HCT116 (cell line): ENCODE measurements at regions not wholly inside any gene's neighbourhood (a gene's known extent, or its start where the extent isn't known, plus 50 kb on each side); places are given as distances from the start of the nearest gene placed in this dataset.

Source experiments
- ATAC-seq: fragments of 200-7000 bp; cut with Tn5 transposase; 2 replicates; pipeline ENCODE4 v1.9.1; 2020; ENCODE audit warnings: mild to moderate bottlenecking, moderate library complexity
- BruUV-seq: library from RNA; stranded (reverse); fragments of 400-500 nt; replicated peaks from 2 replicates; lab custom pipeline; 2021; lab: Mats Ljungman, UMichigan
- CTCF ChIA-PET: fragments of 300-600 bp; sonication (Branson Sonifier 250); formaldehyde crosslinking; loops from one replicate; lab custom pipeline; 2021; ENCODE audit warnings: antibody characterized with exemption; lab: Charles Lee
- POLR2A ChIA-PET: fragments of 300-600, 350-600 bp; sonication (Branson Sonifier 250); formaldehyde crosslinking; loops from one replicate; lab custom pipeline; 2021; ENCODE audit warnings: antibody characterized with exemption; lab: Charles Lee
- RAD21 ChIA-PET, 2 experiments: fragments of 300-600 bp; sonication (Branson Sonifier 250); formaldehyde crosslinking; loops; one replicate each; lab custom pipeline; 2023; ENCODE audit warnings: low total read pairs in 2 of 2; ENCODE audit not compliant: uncharacterized antibody in 2 of 2, unreplicated experiment in 2 of 2, low non-redundant PET in 1 of 2; lab: Charles Lee
- DNase-seq: peaks from one replicate; pipeline ENCODE4 v3.0.0-alpha.2; 2010; ENCODE audit warnings: low read depth, low spot score
- H2AFZ ChIP-seq: fragments of 200-600 bp; shearing (Covaris generic), sonication (generic); 2 replicates; pipeline ENCODE4 v1.6.1; 2017; ENCODE audit warnings: low read depth, mixed run types, mixed read lengths, antibody characterized with exemption, low read length; ENCODE audit not compliant: poor library complexity, severe bottlenecking
- H3K27ac ChIP-seq: 2 replicates; pipeline ENCODE4 v1.5.1; 2012; ENCODE audit warnings: low read depth, low read length
- H3K27me3 ChIP-seq: fragments of 200-600 bp; sonication (generic); 2 replicates; pipeline ENCODE4 v1.6.1; 2016; ENCODE audit warnings: mixed run types, low read length, mixed read lengths; ENCODE audit not compliant: insufficient read depth
- H3K36me3 ChIP-seq, 2 experiments: fragments of 200-500 bp in 1 of 2; fragments of 200-600 bp in 1 of 2; sonication (Bioruptor generic) in 1 of 2; sonication (generic) in 1 of 2; 2 replicates each; pipeline versions ENCODE4 v1.5.1 to v1.6.1; 2014 to 2016; ENCODE audit warnings: low read length in 2 of 2, inconsistent platforms in 1 of 2, mixed read lengths in 1 of 2, mixed run types in 1 of 2; ENCODE audit not compliant: insufficient read depth in 2 of 2, control insufficient read depth in 1 of 2
- H3K4me1 ChIP-seq, 2 experiments: fragments of 200-600 bp in 1 of 2; sonication (generic) in 1 of 2; 2 replicates each; pipeline versions ENCODE4 v1.5.1 to v1.6.1; 2012 to 2017; ENCODE audit warnings: low read length in 2 of 2, inconsistent platforms in 1 of 2, mild to moderate bottlenecking in 1 of 2, mixed read lengths in 1 of 2, mixed run types in 1 of 2, moderate library complexity in 1 of 2; ENCODE audit not compliant: insufficient read depth in 2 of 2, control insufficient read depth in 1 of 2
- H3K4me2 ChIP-seq: fragments of 200-600 bp; sonication (generic); 2 replicates; pipeline ENCODE4 v1.6.1; 2017; ENCODE audit warnings: mixed run types, low read length, mixed read lengths
- H3K4me3 ChIP-seq, 2 experiments: fragments of 200-600 bp in 1 of 2; sonication (generic) in 1 of 2; replicated peaks in 1 of 2; 2 replicates each; pipeline ENCODE4 v1.5.1; 2011 to 2016; ENCODE audit warnings: low read length in 2 of 2, control low read depth in 1 of 2, low read depth in 1 of 2, mild to moderate bottlenecking in 1 of 2, mixed read lengths in 1 of 2, mixed run types in 1 of 2
- H3K79me2 ChIP-seq: fragments of 200-600 bp; sonication (generic); 2 replicates; pipeline ENCODE4 v1.6.1; 2017; ENCODE audit warnings: mild to moderate bottlenecking, mixed run types, low read length, moderate library complexity, mixed read lengths; ENCODE audit not compliant: insufficient read depth
- H3K9ac ChIP-seq: fragments of 200-600 bp; sonication (generic); 2 replicates; pipeline ENCODE4 v1.6.1; 2016; ENCODE audit warnings: low read length, mixed read lengths
- H3K9me2 ChIP-seq: fragments of 200-600 bp; sonication (generic), shearing (Covaris generic); 2 replicates; pipeline ENCODE4 v1.6.1; 2017; ENCODE audit warnings: mixed run types, mild to moderate bottlenecking, moderate library complexity; ENCODE audit not compliant: insufficient read depth
- H3K9me3 ChIP-seq, 2 experiments: fragments of 200-500 bp in 1 of 2; fragments of 200-600 bp in 1 of 2; sonication (Bioruptor generic) in 1 of 2; sonication (generic) in 1 of 2; 2 replicates each; pipeline ENCODE4 v1.6.1; 2014 to 2017; ENCODE audit warnings: low read length in 2 of 2, mixed read lengths in 2 of 2, inconsistent platforms in 1 of 2, low read depth in 1 of 2, mild to moderate bottlenecking in 1 of 2, mixed run types in 1 of 2, moderate library complexity in 1 of 2; ENCODE audit not compliant: control insufficient read depth in 1 of 2, insufficient read depth in 1 of 2
- H4K20me1 ChIP-seq: fragments of 200-600 bp; sonication (generic), shearing (Covaris generic); 2 replicates; pipeline ENCODE4 v1.6.1; 2017; ENCODE audit warnings: mixed run types, mild to moderate bottlenecking, moderate library complexity; ENCODE audit not compliant: insufficient read depth
- ATF3 ChIP-seq: IDR thresholded peaks from 2 replicates; pipeline ENCODE4 v1.6.1; 2012
- CEBPB ChIP-seq: IDR thresholded peaks from 2 replicates; pipeline ENCODE4 v1.6.1; 2012; ENCODE audit warnings: low read depth
- EGR1 ChIP-seq: IDR thresholded peaks from 2 replicates; pipeline ENCODE4 v1.6.1; 2012; ENCODE audit warnings: low read depth
- ELF1 ChIP-seq: IDR thresholded peaks from 2 replicates; pipeline ENCODE4 v1.6.1; 2012; ENCODE audit warnings: low read depth, borderline replicate concordance
- EZH2 ChIP-seq: fragments of 200-600 bp; sonication (generic); IDR thresholded peaks from 2 replicates; pipeline ENCODE4 v1.6.1; 2017; ENCODE audit warnings: antibody characterized with exemption, mixed run types
- EZH2phosphoT487 ChIP-seq: fragments of 200-600 bp; IDR thresholded peaks from 2 replicates; pipeline ENCODE4 v1.6.1; 2018; ENCODE audit warnings: antibody characterized with exemption, borderline replicate concordance
- JUND ChIP-seq: IDR thresholded peaks from 2 replicates; pipeline ENCODE4 v1.6.1; 2012
- MAX ChIP-seq: IDR thresholded peaks from 2 replicates; pipeline ENCODE4 v1.6.1; 2012
- REST ChIP-seq: IDR thresholded peaks from 2 replicates; pipeline ENCODE4 v1.6.1; 2012; ENCODE audit warnings: low read depth
- SP1 ChIP-seq: IDR thresholded peaks from 2 replicates; pipeline ENCODE4 v1.6.1; 2012; ENCODE audit warnings: low read depth
- TCF7L2 ChIP-seq: IDR thresholded peaks from 2 replicates; pipeline ENCODE4 v1.7.0; 2011; ENCODE audit warnings: borderline replicate concordance, inconsistent platforms; ENCODE audit not compliant: insufficient read depth, insufficient read length; ENCODE audit errors: extremely low read depth
- YY1 ChIP-seq: IDR thresholded peaks from 2 replicates; pipeline ENCODE4 v1.6.1; 2011; ENCODE audit warnings: low read length, low read depth, moderate library complexity, mild to moderate bottlenecking; ENCODE audit not compliant: insufficient replicate concordance; ENCODE audit errors: extremely low read depth
- ZBTB33 ChIP-seq: IDR thresholded peaks from 2 replicates; pipeline ENCODE4 v1.6.1; 2011; ENCODE audit warnings: mild to moderate bottlenecking, low read length, moderate library complexity; ENCODE audit not compliant: insufficient replicate concordance; ENCODE audit errors: extremely low read depth
- ZNF274 ChIP-seq: fragments of 200-500 bp; sonication (Bioruptor generic); IDR thresholded peaks from 2 replicates; pipeline ENCODE4 v1.6.1; 2014; ENCODE audit warnings: mild to moderate bottlenecking, low read depth, low read length, inconsistent platforms
- intact Hi-C: fragments of 100-400 bp; cut with micrococcal nuclease; formaldehyde crosslinking; loops from 2 replicates; pipeline ENCODE4 v1.10.0; 2022

GRCh38 chr3:63751459-63751858, 67.6 kb upstream of the C3orf49 start:
- RAD21 ChIA-PET = no interaction called here

More at GRCh38 chr3:63751459-63751858, 67.6 kb upstream of the C3orf49 start:
- ChIA-PET POLR2A (no interaction called here), CTCF (no interaction called here)
- Histone ChIP-seq H3K4me1 (no peaks in the 10 kb centered on the region), H3K9ac (no peak overlapping the region), H3K9me3 (no peaks in the 10 kb centered on the region), H3K79me2 (no peaks in the 10 kb centered on the region), H3K9me2 (no peaks in the 10 kb centered on the region), H3K36me3 (no peaks in the 10 kb centered on the region), H3K27ac (no peak overlapping the region), H4K20me1 (no peaks in the 10 kb centered on the region), H3K27me3 (no peaks in the 10 kb centered on the region), H2AFZ (no peak overlapping the region), H3K4me3 (no peak overlapping the region), H3K4me2 (no peak overlapping the region)
- DNase-seq (no peak), ATAC-seq (no peak)
- no TSS peak for BruUV-seq
- intact Hi-C loops = no loop called here
- TF ChIP-seq CEBPB (no peak), SP1 (no peak), ATF3 (no peak), REST (no peak), TCF7L2 (no peak), MAX (no peak), ELF1 (no peak), EZH2 (no peak), ZBTB33 (no peak), EZH2phosphoT487 (no peak), JUND (no peak), YY1 (no peak), ZNF274 (no peak), EGR1 (no peak)
